Colonic mucosa (tissue), 4 donors: ENCODE measurements at regions not wholly inside any gene's neighbourhood (a gene's known extent, or its start where the extent isn't known, plus 50 kb on each side); places are given as distances from the start of the nearest gene placed in this dataset.

Experiments
- DNase-seq: peaks from one replicate; pipeline ENCODE4 v3.0.0-alpha.2; 2020
- H3K27ac ChIP-seq: fragments of 200-600 bp; one replicate; pipeline ENCODE4 v1.8.0; 2021
- H3K27me3 ChIP-seq: fragments of 200-600 bp; one replicate; pipeline ENCODE4 v1.8.0; 2021
- H3K36me3 ChIP-seq: fragments of 200-600 bp; one replicate; pipeline ENCODE4 v1.8.0; 2021
- H3K4me1 ChIP-seq: fragments of 200-600 bp; one replicate; pipeline ENCODE4 v1.8.0; 2021; ENCODE audit warnings: mild to moderate bottlenecking
- H3K4me3 ChIP-seq: fragments of 200-600 bp; one replicate; pipeline ENCODE4 v1.8.0; 2021
- H3K9ac ChIP-seq, 2 donors: one replicate each; pipeline ENCODE4 v1.7.0; 2013; ENCODE audit warnings: control low read depth in 2 of 2, low read depth in 2 of 2, low read length in 2 of 2
- H3K9me3 ChIP-seq: fragments of 200-600 bp; one replicate; pipeline ENCODE4 v1.8.0; 2021
- intact Hi-C: fragments of 100-400 bp; cut with DNase I; formaldehyde crosslinking; loops from one replicate; pipeline ENCODE4 v1.14.1; 2022
- TF ChIP-seq, protein P1 (sequence below): fragments of 200-600 bp; IDR thresholded peaks from one replicate; pipeline ENCODE4 v1.8.0; 2022; ENCODE audit warnings: antibody characterized with exemption, mild to moderate bottlenecking
- donor health status: healthy.
- donor health status: DM: no; HTN: no; CAD: no.
- donor health status: DM: no; HTN: no; CAD: no.

- no peaks in the 10 kb centered on the region for H3K4me1 ChIP-seq
- no peak overlapping the region for H3K27ac ChIP-seq
- TF ChIP-seq, protein P1, sequence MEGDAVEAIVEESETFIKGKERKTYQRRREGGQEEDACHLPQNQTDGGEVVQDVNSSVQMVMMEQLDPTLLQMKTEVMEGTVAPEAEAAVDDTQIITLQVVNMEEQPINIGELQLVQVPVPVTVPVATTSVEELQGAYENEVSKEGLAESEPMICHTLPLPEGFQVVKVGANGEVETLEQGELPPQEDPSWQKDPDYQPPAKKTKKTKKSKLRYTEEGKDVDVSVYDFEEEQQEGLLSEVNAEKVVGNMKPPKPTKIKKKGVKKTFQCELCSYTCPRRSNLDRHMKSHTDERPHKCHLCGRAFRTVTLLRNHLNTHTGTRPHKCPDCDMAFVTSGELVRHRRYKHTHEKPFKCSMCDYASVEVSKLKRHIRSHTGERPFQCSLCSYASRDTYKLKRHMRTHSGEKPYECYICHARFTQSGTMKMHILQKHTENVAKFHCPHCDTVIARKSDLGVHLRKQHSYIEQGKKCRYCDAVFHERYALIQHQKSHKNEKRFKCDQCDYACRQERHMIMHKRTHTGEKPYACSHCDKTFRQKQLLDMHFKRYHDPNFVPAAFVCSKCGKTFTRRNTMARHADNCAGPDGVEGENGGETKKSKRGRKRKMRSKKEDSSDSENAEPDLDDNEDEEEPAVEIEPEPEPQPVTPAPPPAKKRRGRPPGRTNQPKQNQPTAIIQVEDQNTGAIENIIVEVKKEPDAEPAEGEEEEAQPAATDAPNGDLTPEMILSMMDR = no peak
- no peak overlapping the region for H3K9ac ChIP-seq
- H3K9me3 ChIP-seq = no peaks in the 10 kb centered on the region
- no peak overlapping the region for H3K4me3 ChIP-seq
- intact Hi-C loops = no loop called here
- DNase-seq = no peak
- no peaks in the 10 kb centered on the region for H3K36me3 ChIP-seq
- H3K27me3 ChIP-seq = no peaks in the 10 kb centered on the region
These were observed 127.0 kb upstream of the SSTR1 start for GRCh38 chr14:38080696-38081095.

DNA sequence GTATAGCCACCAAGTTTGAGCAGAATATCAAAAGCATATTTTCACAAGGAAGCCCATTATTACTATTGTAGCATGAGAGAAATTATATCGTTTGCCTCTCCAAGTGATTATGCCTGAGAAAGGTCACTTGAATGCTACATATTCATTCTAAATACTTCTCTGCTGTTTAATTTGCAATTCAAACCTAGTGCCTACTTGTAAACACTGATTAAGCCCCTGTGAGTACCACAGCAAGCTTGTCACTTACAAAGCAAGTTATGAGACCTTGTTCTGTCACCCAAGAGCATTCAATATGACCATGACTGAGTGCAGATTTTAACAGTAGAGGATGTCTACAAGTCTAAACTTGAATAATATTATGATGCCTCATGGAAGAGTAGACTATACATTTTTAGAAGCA is 124.7 kb upstream of the SSTR1 start:
- Histone ChIP-seq H3K36me3 (no peaks in the 10 kb centered on the region), H3K4me1 (no peaks in the 10 kb centered on the region), H3K9ac (no peak overlapping the region), H3K27me3 (no peaks in the 10 kb centered on the region), H3K27ac (no peak overlapping the region), H3K4me3 (no peak overlapping the region), H3K9me3 (no peaks in the 10 kb centered on the region)
- DNase-seq = no peak
- TF ChIP-seq, protein P1 = no peak
- intact Hi-C loops = no loop called here

DNA sequence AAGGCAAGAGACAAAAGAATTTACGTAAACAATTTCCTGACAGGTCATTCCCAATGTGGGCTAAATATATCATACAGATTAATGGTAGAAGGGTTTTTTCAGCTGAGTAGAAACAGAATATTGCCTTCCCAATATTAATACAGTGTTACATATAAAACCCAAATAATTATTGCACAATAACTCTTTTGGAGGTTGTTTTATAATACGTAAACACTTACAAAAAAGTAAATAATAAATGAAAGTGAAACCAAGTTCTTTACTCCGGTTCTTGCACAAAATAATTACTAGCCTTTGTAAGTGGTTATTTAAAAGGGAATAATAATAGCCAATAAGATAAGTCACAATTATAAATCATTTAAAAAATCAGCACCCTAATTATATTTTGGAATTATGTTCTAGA is 118.6 kb upstream of the SSTR1 start:
- TF ChIP-seq, protein P1 = no peak
- intact Hi-C loops = no loop called here
- no peak for DNase-seq
- H3K4me3 ChIP-seq = no peak overlapping the region
- no peaks in the 10 kb centered on the region for H3K36me3 ChIP-seq
- H3K9ac ChIP-seq = no peak overlapping the region
- H3K9me3 ChIP-seq = no peaks in the 10 kb centered on the region
- H3K4me1 ChIP-seq = no peaks in the 10 kb centered on the region
- no peaks in the 10 kb centered on the region for H3K27me3 ChIP-seq
- H3K27ac ChIP-seq = no peak overlapping the region

GRCh38 chr14:38090506-38090905 is 117.2 kb upstream of the SSTR1 start:
- Histone ChIP-seq H3K4me1 (no peaks in the 10 kb centered on the region), H3K4me3 (no peak overlapping the region), H3K9me3 (no peaks in the 10 kb centered on the region), H3K36me3 (no peaks in the 10 kb centered on the region), H3K27ac (no peak overlapping the region), H3K9ac (no peak overlapping the region), H3K27me3 (no peaks in the 10 kb centered on the region)
- no peak for DNase-seq
- TF ChIP-seq, protein P1 = no peak
- intact Hi-C loops = no loop called here

DNA sequence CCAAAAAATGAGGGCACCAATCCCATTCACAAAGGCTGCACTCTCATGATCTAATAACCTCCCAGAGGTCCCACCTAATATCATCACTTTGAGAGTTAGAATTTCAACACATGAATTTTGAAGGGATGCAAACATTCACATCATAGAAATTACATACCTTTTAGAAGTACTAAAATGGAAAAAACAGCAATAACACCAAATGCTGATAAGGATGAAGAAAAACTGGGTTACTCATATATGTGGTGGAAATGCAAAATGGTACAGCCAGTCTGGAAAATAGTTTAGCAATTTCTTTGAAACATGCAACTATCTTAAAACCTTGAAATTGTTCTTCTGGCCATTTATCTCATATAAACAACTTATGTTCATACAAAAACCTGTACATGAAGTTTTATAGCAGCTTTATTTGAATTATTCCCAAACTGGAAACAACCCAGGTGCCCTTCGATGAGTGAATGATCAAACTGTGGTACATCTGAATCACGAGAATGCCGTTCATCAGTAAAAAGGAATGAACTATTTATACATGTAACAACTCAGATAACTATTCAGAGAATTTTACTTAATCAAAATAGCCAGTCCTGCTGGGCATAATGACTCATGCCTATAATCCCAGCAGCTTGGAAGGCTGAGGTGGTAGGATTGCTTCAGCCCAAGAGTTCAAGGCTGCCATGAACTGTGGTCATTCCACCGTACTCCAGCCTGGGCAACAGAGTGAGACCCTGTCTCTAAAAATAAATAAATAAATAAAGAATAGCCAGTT is 109.4 kb upstream of the SSTR1 start:
- intact Hi-C loops = no loop called here
- TF ChIP-seq, protein P1 = no peak
- H3K4me3 ChIP-seq = no peak overlapping the region
- H3K27me3 ChIP-seq = no peaks in the 10 kb centered on the region
- H3K9ac ChIP-seq = no peak overlapping the region
- no peaks in the 10 kb centered on the region for H3K4me1 ChIP-seq
- H3K36me3 ChIP-seq = no peaks in the 10 kb centered on the region
- H3K9me3 ChIP-seq = no peaks in the 10 kb centered on the region
- H3K27ac ChIP-seq = no peak overlapping the region
- no peak for DNase-seq
